Stimulated activated CD4-positive, alpha-beta T cell treated with anti-CD3 and anti-CD28 coated beads, TNF-alpha, amount 100 ng/mL, for 24 hours (primary cell): ENCODE measurements at regions not wholly inside any gene's neighbourhood (a gene's known extent, or its start where the extent isn't known, plus 50 kb on each side); places are given as distances from the start of the nearest gene placed in this dataset.
"Not testable (repeated sequence)": the region's sequence is repeated elsewhere in the genome, so short reads cannot be mapped to it uniquely, and the experiment has no call there.

Experiments used
- DNase-seq, 3 experiments: peaks; one replicate each; pipeline ENCODE4 v3.0.0-alpha.2; 2020; ENCODE audit warnings: low read depth in 3 of 3

DNA sequence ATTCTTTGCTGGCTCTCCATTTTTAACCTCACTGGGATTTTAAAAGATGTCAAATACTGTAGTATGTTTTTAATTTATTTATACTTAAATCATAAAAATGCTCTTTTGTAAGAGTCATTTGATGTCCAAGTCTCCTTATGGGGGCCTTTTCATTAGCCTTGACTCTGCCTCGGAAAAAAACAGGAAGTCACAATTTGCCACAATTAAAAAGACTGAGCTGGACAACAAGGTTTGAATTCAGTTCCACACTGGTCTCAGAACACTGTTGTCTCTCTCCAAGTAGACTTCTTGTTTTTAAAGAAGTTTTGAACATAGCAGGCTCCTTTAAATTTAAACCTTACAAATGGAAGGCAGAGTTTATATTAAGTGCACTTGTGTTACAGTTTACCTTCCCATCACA is 444.2 kb downstream of the ACTL7B start:
- DNase-seq = no peak

DNA sequence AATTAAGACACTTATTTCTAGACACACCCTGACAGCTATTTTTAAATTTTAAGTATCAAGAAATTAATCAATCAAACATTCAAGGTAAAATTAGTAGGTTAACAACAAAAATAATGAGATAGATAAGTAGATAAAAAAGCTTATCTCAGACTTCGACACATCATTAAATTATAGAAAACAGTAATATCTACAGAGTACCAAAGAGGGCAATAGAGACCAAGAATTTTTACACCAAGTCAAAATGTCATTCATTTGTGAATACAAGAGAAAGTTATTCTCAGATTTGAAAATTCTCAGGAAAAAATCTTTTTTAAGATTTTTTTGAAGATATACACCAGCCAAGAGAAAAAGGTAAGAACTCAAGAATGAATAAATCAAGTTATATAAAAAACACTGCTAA is 445.6 kb downstream of the ACTL7B start:
- DNase-seq = no peak

DNA sequence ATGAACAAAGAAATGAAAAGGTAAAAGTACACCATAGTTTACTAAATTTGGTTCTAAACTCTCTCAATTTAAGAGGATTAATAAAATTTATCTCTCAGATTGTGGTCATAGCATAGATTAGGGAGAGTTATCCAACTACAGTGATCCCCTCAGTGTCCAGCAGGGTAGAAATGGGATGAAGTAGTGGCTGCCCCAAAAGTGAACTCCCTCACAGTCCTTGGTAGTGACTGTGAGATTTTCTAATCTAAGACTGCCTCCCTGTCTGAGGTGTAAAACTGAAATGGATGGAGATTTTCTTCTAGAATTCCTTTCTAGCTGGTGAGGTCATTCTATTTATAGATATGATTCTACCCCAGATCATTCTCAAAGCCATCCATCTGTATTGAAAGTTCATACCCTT is 455.5 kb downstream of the ACTL7B start:
- DNase-seq = no peak

DNA sequence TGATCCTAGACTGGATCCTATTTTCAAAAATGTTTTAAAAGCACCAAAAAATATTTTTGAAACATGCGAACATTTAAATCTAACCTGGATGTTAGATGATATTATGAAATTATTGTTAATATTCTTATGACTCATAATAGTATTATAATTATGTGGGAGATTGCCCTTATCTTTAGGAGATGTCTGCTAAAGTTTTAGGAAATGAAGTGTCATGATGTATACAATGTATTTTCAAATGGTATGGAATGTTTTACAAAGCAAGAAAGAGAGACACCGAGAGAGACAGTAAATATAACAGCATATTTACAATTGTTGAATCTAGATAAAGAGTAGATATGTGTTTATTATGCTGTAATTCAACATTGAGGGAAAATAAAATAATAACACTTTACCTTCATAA is 455.9 kb downstream of the ACTL7B start:
- DNase-seq = no peak

DNA sequence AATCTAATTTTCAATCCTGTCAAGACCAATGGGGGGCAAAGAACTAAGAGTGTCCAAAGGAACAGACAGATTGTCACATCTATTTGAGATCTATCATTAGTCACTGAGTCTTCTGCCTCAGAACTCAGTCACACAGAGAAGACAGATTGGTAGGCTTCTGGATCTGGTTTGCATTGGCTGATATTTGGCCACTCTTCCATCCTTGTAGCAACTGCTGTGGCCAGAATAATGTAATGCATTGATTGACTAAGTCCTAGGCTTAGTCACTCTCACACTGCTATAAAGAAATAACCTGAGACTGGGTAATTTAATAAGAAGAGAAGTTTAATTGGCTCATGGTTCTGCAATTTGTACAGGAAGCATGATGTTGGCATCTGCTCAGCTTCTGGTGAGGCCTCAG is 458.5 kb downstream of the ACTL7B start:
- no peak for DNase-seq

DNA sequence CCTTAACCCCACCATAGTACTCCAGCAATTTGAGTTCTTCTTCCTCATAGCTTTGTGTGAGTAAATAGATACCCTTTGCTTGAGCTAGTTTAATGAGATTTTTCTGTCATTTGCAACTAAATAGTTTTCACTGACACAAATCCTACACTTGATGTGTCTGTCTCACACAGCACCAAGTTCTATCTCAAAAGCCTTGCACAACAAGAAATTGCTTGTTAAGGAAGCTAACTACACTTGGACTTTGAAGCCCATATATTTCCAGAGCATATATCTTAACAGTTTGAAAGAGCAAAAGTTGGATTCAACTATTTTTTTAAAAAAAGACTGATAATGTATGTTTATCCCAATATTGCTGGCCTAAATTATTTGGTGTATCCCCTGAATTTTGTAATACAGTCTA is 459.2 kb downstream of the ACTL7B start:
- no peak for DNase-seq

- DNase-seq = no peak
Measured at GRCh38 chr9:108396193-108396592, 459.6 kb downstream of the ACTL7B start.

GRCh38 chr9:108395421-108395820 is 460.4 kb downstream of the ACTL7B start:
- DNase-seq = no peak

GRCh38 chr9:108394726-108395125 is 461.1 kb downstream of the ACTL7B start:
- DNase-seq = no peak

DNA sequence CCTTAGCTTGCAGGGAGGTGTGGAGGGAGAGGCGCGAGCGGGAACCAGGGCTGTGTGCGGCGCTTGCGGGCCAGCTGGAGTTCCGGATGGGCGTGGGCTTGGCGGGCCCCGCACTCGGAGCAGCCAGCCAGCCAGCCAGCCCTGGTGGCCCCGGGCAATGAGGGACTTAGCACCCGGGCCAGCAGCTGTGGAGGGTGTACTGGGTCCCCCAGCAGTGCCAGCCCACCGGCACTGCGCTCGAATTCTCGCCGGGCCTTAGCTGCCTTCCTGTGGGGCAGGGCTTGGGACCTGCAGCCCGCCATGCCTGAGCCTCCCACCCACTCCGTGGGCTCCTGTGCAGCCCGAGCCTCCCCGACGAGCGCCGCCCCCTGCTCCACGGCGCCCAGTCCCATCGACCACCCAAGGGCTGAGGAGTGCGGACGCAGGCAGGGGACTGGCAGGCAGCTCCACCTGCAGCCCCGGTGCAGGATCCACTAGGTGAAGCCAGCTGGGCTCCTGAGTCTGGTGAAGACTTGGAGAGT is 462.2 kb downstream of the ACTL7B start:
- not testable (repeated sequence) for DNase-seq

- DNase-seq = no peak
Measured at GRCh38 chr9:108392877-108393276, 462.9 kb downstream of the ACTL7B start.

DNA sequence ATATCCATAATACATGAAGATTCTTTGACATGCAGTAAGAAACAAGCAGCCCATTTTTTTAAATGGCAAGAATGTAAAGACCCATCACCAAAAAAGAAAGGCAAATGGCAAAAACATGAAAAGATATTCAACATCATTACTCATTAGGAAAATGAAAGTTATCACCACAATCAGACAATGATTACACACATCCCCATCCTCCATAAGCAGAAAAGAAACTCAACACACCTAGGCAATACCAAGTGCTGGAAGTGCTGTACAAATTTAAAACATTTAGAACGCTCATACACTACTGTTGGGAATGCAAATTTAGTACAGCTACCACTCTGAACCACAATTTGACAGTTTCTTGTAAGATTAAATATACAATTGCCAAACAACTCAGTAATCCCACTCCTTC is 466.7 kb downstream of the ACTL7B start:
- DNase-seq = no peak

DNA sequence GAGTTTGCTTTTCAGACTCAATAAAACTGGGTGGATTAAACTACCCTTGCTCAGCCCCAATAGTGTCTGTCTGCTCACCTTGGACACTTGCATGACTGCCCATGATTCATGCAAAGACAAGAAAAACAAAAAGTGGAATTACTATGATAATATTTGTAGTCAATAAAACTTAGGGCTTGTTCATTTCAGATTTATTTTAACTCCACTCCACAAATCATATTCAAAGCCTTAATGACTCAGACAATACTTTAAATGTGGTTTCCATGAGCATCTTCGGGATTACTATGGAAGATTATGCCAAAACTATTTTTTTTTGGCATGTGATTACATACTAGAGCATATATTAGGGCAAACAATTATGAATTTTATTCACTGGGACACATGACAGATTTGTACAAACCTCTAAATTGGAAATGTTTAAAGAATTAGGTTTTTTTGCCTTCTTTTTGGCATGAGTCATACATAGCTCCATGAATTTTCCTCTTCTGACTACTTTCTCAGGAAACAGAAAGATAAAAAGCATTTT is 468.9 kb downstream of the ACTL7B start:
- no peak for DNase-seq

DNA sequence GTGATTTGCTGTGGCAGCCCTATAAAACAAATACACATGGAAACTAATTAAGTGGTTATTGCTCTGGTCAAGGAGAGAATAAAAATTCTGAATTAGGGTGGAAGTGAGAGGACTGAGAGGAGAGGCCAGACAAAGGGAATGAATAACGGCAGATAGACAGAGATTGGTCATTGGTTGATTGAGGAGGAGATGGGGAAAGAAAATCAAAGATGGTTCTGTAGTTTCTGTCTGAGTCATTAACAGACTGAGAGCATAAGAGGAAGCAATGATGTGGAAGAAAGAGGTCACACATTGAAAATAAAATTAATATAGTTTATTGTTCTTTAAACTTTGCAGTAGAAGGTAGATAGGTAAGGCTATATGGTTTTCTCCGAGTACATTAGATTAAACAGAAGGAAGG is 469.8 kb downstream of the ACTL7B start:
- DNase-seq = no peak

GRCh38 chr9:108383796-108384195 is 472.0 kb downstream of the ACTL7B start:
- DNase-seq = no peak

DNA sequence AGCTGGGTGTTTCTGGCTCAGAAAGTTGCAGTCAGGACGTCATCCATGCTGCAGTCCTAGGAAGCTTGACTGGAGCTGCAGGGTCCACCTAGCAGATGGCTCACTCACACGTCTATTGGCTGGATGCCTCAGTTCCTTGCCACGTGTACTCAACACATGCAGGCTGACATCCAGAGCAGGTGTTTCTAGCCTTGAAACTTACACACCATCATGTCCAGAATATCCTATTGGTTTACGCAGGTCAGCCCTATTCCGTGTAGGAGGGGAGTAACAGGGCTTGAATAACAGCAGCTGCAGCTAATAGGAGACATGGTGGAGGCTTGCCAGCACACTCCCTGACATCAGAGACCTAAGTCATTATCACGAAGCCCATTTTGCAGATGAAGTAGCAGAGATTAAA is 473.5 kb downstream of the ACTL7B start:
- no peak for DNase-seq

DNA sequence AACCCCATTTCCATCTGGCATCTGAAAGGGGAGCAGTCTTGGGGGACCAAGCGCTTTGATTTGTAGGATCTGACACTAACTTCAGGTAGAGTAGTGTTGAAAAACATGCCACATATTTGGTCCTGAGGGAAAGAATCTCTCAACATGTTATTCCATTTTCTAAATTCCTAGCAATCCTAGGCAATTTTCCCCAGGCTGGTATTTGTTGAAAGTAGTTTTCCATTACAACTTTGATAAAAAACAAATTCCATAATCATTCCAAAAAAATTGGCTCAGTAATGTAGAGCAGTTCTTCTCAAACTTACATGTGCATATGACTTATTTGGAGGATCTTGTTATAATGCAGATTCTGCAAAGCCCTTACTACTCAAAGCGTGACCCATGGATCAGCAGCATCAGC is 477.9 kb downstream of the ACTL7B start:
- DNase-seq = no peak

DNA sequence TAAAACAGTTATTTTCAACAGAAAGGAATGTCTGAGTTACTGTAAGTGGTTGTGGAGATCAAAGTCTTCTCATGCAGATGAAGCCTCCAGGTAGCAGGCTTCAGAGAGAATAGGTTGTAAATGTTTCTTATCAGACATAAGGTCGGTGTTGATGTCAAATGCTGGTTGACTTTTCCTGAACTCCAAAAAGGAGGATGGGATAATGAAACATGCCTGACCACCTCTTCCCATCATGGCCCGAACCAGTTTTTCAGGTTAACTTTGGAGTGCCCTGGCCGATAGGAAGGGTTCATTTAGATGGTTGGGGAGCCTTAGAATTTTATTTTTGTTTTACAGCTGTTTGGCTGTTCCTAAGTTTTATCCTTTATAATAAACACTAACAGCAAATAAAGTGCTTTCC is 478.4 kb downstream of the ACTL7B start:
- no peak for DNase-seq

DNA sequence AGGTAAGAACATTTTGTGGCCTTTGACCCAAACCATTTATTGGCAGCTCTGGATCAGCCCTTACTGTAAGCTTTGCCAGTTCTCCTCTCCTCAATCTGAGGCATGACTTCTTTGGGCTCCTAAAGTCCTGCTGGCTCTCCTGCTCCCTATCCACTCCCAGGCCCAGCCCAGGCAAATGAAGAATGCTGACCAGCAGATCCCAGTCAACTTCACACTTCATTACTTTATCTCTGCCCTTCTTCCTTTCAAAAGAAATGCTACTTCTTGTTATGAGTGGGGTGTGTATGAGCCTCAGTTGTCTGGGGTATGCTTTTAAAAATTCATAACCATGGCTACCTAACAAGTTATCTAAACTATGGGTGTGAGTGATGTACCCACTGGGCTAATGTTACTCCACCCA is 479.6 kb downstream of the ACTL7B start:
- DNase-seq = no peak

DNA sequence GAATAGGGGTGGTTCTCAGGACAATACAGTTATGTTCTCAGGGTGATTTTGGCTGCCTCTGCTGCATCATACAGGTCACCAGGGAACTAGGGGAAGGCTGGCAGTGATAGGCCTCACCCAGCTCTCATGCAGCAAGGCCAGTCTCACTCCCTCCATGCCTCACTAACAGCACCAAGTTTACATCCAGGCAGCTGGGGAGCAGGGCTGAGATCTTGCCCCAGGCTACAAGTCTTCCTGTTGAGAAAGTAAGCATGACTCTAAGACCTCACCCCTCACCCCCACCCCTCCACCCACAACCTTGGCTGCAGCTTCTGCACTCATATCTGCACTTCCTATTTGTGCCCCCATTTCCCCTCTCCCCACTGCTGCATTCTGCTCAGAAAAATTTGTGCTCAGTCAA is 481.2 kb downstream of the ACTL7B start:
- no peak for DNase-seq

GRCh38 chr9:108367188-108367587 is 488.6 kb downstream of the ACTL7B start:
- DNase-seq = no peak

- DNase-seq = no peak
Measured at GRCh38 chr9:108363311-108363710, 492.5 kb downstream of the ACTL7B start.

DNA sequence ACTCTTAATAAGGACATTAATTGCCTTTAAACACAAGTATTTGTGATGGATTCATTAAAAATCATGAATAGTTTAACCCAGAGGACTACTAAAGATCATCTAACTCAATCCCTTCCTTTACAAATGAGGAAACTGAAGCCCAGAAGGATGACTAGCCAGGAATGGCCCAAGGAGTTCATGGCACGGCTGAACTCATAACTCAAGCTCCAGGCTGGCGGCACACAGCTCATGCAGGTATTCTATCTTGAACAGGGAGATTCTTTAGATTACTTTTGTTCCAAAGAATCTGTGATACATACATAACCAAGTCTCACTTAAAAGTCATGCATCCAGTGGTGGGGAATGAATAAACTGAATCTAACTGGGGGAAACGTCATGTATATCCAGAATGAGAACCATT is 495.5 kb downstream of the ACTL7B start:
- DNase-seq = no peak

- no peak for DNase-seq
Measured at GRCh38 chr9:108356806-108357205, 499.0 kb downstream of the ACTL7B start.

- no peak for DNase-seq
Measured at GRCh38 chr9:108351571-108351970, 504.2 kb downstream of the ACTL7B start.
